OCI-LY7 (cell line): ENCODE measurements at regions not wholly inside any gene's neighbourhood (a gene's known extent, or its start where the extent isn't known, plus 50 kb on each side); places are given as distances from the start of the nearest gene placed in this dataset.

ENCODE experiments used
- BruUV-seq: library from RNA; stranded (reverse); fragments of 400-500 nt; replicated peaks from 2 replicates; lab custom pipeline; 2021; lab: Mats Ljungman, UMichigan
- CTCF ChIA-PET: fragments of 300-600 bp; sonication (Branson Sonifier 250); formaldehyde crosslinking; loops from one replicate; lab custom pipeline; 2022; ENCODE audit warnings: antibody characterized with exemption; ENCODE audit not compliant: unreplicated experiment; lab: Charles Lee
- POLR2A ChIA-PET: fragments of 300-600 bp; sonication (Branson Sonifier 250); formaldehyde crosslinking; loops from one replicate; lab custom pipeline; 2022; ENCODE audit warnings: antibody characterized with exemption; lab: Charles Lee
- DNase-seq: peaks from one replicate; pipeline ENCODE4 v3.0.0-alpha.2; 2015; ENCODE audit warnings: low spot score
- H2AFZ ChIP-seq: fragments of 200-600 bp; sonication (generic), shearing (Covaris generic); 2 replicates; pipeline ENCODE4 v1.6.1; 2014; ENCODE audit warnings: mild to moderate bottlenecking, antibody characterized with exemption, low read length, moderate library complexity
- H3K27ac ChIP-seq: fragments of 200-600 bp; sonication (generic); 2 replicates; pipeline ENCODE4 v1.5.1; 2014; ENCODE audit warnings: mixed run types, low read depth, mild to moderate bottlenecking, moderate library complexity, low read length, inconsistent platforms; ENCODE audit not compliant: poor library complexity, severe bottlenecking
- H3K36me3 ChIP-seq: fragments of 200-600 bp; sonication (generic); 2 replicates; pipeline ENCODE4 v1.6.1; 2014; ENCODE audit warnings: mild to moderate bottlenecking, antibody characterized with exemption, low read length, moderate library complexity, mixed read lengths; ENCODE audit not compliant: insufficient read depth
- H3K4me1 ChIP-seq: fragments of 200-600 bp; sonication (generic); 2 replicates; pipeline ENCODE4 v1.5.1; 2014; ENCODE audit warnings: mild to moderate bottlenecking, low read length; ENCODE audit not compliant: insufficient read depth, poor library complexity, severe bottlenecking
- H3K4me2 ChIP-seq: fragments of 200-600 bp; sonication (generic); 2 replicates; pipeline ENCODE4 v1.6.1; 2014; ENCODE audit warnings: mild to moderate bottlenecking, low read length
- H3K4me3 ChIP-seq: fragments of 200-600 bp; sonication (generic); 2 replicates; pipeline ENCODE4 v1.5.1; 2014; ENCODE audit warnings: mild to moderate bottlenecking, low read depth, low read length; ENCODE audit not compliant: poor library complexity, severe bottlenecking
- H3K79me2 ChIP-seq: fragments of 200-600 bp; sonication (generic); 2 replicates; pipeline ENCODE4 v1.6.1; 2016; ENCODE audit warnings: low read depth, mild to moderate bottlenecking, low read length, moderate library complexity, mixed read lengths; ENCODE audit not compliant: insufficient read depth
- H3K9me2 ChIP-seq: fragments of 200-600 bp; sonication (generic); 2 replicates; pipeline ENCODE4 v1.6.1; 2016; ENCODE audit warnings: mild to moderate bottlenecking, low read length, mixed read lengths; ENCODE audit not compliant: insufficient read depth
- H3K9me3 ChIP-seq: fragments of 200-600 bp; sonication (generic); 2 replicates; pipeline ENCODE4 v1.6.1; 2014; ENCODE audit warnings: mild to moderate bottlenecking, mixed run types, low read length, mixed read lengths
- H4K20me1 ChIP-seq: fragments of 200-600 bp; sonication (generic); 2 replicates; pipeline ENCODE4 v1.6.1; 2014; ENCODE audit warnings: mild to moderate bottlenecking, antibody characterized with exemption, low read length, moderate library complexity, mixed read lengths; ENCODE audit not compliant: insufficient read depth
- CTCF ChIP-seq: fragments of 200-600 bp; sonication (generic); conservative IDR thresholded peaks from 2 replicates; pipeline ENCODE4 v1.5.1; 2014; ENCODE audit warnings: mild to moderate bottlenecking, antibody characterized with exemption, low read length, moderate library complexity, mixed read lengths
- EZH2phosphoT487 ChIP-seq: fragments of 200-600 bp; sonication (generic); IDR thresholded peaks from 2 replicates; pipeline ENCODE4 v1.6.1; 2018; ENCODE audit warnings: low read depth, borderline replicate concordance, mild to moderate bottlenecking, mixed run types, antibody characterized with exemption, low read length, moderate library complexity, mixed read lengths
- intact Hi-C: fragments of 100-400 bp; cut with micrococcal nuclease; formaldehyde crosslinking; loops from one replicate; pipeline ENCODE4 v1.10.0; 2022; ENCODE audit not compliant: unreplicated experiment

- Histone ChIP-seq H2AFZ (no peak overlapping the region), H3K4me2 (no peak overlapping the region), H3K9me2 (no peaks in the 10 kb centered on the region), H3K9me3 (no peaks in the 10 kb centered on the region), H3K36me3 (no peaks in the 10 kb centered on the region), H3K27ac (no peak overlapping the region), H3K4me3 (no peak overlapping the region), H4K20me1 (no peaks in the 10 kb centered on the region), H3K4me1 (no peaks in the 10 kb centered on the region), H3K79me2 (no peaks in the 10 kb centered on the region)
- ChIA-PET CTCF (no interaction called here), POLR2A (no interaction called here)
- intact Hi-C loops = no loop called here
- no peak for DNase-seq
- BruUV-seq = no TSS peak
- TF ChIP-seq CTCF = no peak
- no peak for TF ChIP-seq EZH2phosphoT487
Measured at GRCh38 chr16:64489449-64489848, 632.4 kb downstream of the CDH11 start.

GRCh38 chr16:64486561-64486960, 635.3 kb downstream of the CDH11 start:
- POLR2A ChIA-PET = interaction anchor here (0.8 kb wide), 1 partner anchor 9 kb away, joined by 4 read pairs; no protein-coding TSS in a partner anchor

More at GRCh38 chr16:64486561-64486960, 635.3 kb downstream of the CDH11 start:
- no peak for TF ChIP-seq CTCF
- no peak for TF ChIP-seq EZH2phosphoT487
- no peak overlapping the region for H3K4me3 ChIP-seq
- no peak for DNase-seq
- no TSS peak for BruUV-seq
- H3K4me1 ChIP-seq = no peaks in the 10 kb centered on the region
- H2AFZ ChIP-seq = no peak overlapping the region
- no peak overlapping the region for H3K4me2 ChIP-seq
- no peaks in the 10 kb centered on the region; the same call in 1 of the 2 replicates for H3K9me2 ChIP-seq
- H3K36me3 ChIP-seq = no peaks in the 10 kb centered on the region
- H3K79me2 ChIP-seq = no peaks in the 10 kb centered on the region
- H3K9me3 ChIP-seq = no peaks in the 10 kb centered on the region
- no peak overlapping the region for H3K27ac ChIP-seq
- intact Hi-C loops = no loop called here
- CTCF ChIA-PET = no interaction called here
- no peaks in the 10 kb centered on the region for H4K20me1 ChIP-seq
